Glomerular visceral epithelial cell (primary cell): ENCODE measurements at regions not wholly inside any gene's neighbourhood (a gene's known extent, or its start where the extent isn't known, plus 50 kb on each side); places are given as distances from the start of the nearest gene placed in this dataset.
"Not testable (repeated sequence)": the region's sequence is repeated elsewhere in the genome, so short reads cannot be mapped to it uniquely, and the experiment has no call there.

Experiments used
- DNase-seq: peaks from one replicate; pipeline ENCODE4 v3.0.0-alpha.2; 2016; ENCODE audit errors: extremely low spot score

DNA sequence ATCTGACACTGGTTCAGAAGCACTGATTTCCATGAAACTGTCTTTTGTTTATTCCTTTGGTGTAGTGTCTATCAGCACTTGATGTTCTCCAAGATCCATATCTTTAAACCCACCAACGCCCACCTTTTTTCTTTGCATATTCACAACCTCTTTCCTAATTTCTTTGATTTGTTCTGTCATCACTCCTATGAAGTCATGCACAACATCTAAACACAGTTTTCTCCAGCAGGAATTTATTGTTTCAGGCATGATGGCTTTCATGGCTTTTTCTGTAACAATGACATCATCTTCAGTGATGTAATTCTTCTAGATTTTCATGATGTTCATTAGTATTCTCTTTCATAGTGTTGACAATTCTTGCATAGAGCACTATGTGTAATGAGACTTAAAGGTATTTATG, 219.6 kb upstream of the POU1F1 start:
- no peak for DNase-seq

DNA sequence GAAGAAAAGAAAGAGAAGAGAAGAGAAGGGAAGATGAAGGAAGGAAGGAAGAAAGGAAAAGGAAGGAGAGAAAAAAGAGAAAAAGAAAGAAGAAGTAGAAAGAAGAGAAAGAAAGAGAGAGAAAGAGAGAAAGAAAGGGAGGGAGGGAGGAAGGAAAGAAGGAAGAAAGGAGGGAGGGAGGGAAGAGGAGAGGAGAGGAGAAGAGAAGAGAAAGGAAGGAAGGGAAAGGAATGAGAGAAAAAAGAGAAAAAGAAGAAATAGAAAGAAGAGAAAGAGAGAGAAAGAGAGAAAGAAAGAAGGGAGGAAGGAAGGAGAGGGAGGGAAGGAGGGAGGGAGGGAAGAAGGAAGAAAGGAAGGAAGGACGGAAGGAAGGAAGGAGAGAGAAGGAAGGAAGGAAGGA, 217.9 kb upstream of the POU1F1 start:
- no peak for DNase-seq

DNA sequence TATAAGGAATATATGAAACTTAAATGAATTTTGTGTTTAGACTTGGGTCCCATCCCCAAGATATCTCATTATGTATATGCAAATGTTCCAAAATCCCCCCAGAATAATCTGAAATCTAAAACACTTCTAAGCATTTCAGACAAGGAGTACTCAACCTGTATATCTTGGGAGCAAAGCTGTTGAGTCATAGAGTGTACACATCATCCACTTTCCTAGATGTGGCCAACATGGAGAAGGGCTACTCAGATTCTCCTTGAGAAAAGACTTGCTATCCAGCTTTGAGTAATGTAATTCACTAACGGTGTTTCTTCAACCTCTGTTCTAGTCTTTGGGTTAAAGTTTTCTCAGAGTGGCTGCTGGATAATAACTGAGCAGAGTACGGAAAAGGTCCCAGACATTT, 215.5 kb upstream of the POU1F1 start:
- DNase-seq = no peak

DNA sequence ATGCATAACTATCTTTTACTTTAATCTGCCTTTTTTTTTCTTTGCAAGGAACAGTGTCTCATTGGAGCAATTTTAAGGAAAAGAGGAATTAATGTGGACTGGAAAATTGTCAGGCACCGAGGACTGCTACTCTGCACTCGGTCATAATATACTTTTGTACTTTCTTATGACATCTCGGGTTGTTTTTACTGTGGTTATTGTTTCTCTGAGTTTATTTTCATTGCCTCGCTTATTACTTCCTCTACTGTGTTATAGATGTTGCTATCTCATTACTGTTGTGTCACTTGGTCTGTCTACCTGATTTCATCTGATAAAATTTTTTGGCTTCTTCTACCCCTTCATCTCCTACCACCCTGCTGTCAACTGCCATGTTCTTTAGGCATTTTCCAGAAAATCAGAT, 213.5 kb upstream of the POU1F1 start:
- DNase-seq = no peak

DNA sequence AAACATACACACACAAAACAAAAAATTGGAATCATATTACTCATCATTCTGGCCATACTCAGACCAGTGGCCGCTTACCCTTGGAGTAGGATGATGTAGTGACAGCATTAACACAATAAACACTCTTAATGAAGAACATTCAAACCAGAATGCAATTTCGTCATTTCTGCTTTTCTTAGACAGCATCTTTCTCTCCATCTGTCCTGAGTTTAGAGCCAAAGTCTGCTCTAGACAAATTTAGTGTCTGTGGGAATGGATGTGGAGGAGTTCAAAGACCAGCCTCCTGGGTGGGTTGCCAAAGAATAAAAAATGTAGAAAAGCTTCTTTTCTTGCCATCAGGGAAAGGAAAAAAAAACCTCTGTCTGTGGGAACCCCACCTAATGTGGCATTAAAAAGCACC, 212.4 kb upstream of the POU1F1 start:
- DNase-seq = no peak

DNA sequence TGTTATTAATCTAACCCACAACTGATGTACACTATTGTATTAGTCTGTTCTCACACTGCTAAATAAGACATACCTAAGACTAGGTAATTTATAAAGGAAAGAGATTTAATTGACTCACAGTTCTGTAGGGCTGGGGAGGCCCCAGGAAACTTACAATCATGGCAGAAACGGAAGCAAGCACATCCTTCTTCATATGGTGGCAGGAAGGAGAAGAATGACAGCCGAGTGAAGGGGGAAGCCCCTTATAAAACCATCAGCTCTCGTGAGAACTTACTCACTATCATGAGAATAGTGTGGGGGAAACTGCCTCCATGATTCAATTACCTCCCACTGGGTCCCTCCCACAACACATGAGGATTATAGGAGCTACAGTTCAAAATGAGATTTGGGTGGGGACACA, 210.3 kb upstream of the POU1F1 start:
- DNase-seq = not testable (repeated sequence)

DNA sequence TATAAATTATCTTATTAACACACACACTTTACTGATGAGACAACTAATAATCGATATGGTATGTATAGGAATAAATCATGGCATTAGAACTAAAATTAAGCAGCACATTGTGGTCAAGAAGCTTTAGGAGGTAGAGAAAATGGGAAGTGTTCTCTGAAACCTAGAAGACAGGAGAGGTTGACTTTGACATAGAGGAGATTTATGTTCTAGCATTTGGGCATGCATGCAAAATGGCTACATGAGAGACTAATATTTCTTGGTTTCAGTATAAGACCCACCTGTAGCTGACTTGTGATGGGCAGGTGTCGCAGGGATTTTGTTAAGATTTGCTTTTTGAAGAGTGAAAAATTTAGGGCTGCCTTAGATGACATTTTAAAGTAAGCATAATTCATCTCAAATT, 209.7 kb upstream of the POU1F1 start:
- DNase-seq = no peak

DNA sequence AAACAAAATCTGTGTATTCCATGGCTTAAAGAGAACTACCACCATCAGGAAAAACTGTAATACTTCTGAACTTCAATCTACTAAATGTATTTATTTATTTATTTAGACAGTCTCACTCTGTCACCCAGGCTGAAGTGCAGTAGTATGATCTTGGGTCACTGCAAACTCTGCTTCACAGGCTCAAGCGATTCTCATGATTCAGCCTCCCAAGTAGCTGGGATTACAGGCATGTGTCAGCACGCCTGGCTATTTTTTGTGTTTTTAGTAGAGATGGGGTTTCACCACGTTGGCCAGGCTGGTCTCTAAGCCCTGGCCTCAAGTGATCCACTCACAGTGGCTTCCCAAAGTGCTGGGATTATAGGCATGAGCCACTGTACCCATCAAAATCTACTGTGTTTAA, 202.3 kb upstream of the POU1F1 start:
- no peak for DNase-seq

DNA sequence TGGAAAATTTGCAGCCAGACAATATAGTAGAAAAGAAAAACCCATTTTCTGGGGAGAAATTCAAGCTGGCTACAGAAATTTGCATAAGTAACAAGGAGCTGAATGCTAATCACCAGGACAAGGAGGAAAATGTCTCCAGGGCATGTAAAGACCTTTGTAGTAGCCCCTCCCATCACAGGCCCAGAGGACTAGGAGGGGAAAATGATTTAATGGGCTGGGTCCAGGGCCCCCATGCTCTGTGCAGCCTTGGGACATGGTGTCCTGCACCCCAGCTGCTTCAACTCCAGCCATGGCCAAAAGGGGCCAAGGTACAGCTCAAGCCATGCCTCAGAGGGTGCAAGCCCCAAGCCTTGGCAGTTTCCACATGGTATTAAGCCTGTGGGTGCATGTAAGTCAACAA, 197.6 kb upstream of the POU1F1 start:
- DNase-seq = no peak

DNA sequence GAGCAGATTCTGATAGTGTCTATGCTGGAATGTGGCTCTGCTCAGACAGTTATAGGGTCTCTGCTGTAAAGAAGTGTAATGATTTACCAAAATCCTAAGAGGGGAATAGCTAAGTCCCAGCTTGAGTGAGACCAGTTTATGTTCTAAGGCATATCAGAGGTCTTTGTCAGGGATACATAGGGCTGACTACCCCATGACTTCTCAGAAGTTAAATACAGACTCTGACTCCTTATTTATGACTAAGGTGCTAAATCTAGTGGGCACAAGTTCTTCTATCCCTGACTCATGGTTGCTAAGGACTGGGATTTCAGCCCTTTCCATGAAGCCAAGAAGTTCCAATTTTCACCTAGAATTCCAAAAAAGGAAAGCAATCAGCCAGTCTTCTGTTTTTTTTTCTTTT, 192.6 kb upstream of the POU1F1 start:
- DNase-seq = no peak

DNA sequence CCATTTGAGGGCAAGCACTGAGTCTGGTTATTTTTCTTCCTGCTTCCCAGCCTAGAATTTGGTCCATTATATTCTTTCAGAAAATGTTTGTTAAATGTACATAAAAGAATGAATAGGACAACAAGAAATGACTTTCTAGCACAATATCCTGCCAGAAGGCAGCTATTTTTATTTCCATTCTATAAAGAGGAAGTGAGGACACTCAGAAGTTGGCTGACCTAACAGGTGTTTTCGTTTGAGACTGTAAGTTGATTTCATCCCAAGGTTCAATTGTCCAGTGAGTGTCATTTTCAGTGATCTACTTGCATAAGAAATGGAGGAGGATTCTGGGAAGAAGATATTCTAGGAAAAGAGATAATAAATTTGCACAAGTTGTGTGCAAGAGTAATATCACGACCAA, 191.9 kb upstream of the POU1F1 start:
- DNase-seq = no peak

DNA sequence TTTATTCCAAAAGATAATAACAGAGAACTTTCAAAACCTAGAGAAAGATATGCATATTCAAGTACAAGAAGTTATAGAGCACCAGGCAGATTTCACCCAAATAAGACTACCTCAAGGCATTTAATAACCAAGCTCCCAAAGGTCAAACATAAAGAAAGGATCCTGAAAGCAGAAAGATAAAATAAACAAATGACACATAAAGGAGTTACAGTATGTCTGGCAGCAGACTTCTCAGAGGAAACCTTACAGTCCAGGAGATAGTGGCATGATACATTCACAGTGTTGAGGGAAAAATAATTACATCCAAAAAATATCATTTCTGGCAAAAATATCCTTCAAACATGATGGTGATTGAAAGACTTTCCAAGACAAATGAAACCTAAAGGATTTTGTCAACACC, 185.8 kb upstream of the POU1F1 start:
- DNase-seq = no peak

DNA sequence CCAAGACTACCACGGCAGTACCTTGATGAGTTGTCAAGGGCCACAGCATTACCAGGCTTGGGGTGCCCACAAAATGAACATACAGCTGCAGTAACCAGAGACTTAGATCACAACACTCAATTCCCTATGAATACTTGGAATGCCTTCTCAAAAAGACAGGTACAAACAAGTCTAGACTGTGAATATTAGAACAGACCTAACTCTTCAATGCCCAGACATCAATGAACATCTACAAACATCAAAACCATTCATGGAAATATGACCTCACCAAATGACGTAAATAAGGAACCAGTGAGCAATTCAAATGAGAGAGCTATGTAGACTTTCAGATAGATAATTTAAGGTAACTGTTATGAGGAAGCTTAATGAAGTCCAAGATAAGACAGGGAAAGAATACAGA, 185.1 kb upstream of the POU1F1 start:
- DNase-seq = no peak

DNA sequence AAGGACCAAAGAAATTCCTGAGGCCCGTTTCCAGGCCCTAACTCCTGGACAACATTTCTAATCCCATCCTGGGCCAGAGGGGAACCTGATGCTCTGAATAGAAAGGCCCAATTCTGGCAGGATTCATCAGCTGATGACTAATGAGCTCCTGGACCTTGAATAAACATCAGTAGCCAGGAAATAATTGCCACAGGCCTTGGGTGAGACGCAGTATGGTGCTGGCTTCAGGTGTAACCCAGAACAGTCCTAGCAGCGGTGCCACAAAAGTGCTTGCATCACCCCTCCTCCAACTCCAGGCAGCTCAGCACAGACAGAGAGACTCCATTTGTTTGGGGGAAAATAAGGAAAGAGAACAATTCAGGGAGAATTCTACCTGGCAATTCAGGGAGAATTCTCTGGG, 184.7 kb upstream of the POU1F1 start:
- DNase-seq = no peak

DNA sequence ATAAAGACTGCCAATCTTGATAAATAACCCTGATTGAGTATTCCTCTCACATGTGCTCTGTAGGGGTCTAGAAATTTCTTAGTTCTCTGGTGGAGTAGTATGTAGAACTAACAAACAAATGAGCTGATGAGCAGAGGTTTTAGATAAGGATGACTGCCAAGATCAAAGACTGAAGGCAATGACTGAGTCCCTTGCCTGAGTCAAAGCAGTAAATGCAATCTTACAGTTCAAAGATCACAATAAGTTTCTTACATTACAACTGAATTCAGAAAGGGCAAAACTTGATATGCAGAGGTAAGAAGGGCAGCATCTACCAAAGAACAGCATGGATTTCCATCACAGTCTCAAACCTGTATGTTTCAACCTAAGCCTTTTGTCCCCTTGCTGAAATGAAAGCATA, 172.2 kb upstream of the POU1F1 start:
- no peak for DNase-seq

DNA sequence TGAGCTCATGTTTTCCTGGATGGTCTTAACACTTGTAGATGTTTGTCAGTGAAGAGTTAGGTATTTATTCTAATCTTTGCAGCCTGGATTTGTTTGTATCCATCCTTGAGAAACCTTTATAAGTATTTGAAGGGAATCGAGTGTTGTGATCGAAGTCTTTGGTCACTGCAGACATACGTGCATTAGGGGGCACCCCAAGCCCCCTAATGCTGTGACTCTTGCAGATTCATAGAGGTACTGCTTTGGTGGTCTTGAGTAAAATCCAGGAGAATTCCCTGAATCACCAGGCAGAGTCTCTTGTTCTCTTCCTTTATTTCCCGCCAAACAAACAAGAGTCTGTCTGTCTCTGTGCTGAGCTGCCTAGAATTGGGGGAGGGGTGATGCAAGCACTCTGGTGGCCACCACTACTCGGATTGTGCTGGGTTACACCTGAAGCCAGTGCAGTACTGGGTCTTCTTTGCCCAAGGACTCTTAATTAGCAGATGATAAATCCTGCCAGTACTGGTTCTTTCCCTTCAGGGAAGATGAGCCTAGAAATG, 170.5 kb upstream of the POU1F1 start:
- no peak for DNase-seq

DNA sequence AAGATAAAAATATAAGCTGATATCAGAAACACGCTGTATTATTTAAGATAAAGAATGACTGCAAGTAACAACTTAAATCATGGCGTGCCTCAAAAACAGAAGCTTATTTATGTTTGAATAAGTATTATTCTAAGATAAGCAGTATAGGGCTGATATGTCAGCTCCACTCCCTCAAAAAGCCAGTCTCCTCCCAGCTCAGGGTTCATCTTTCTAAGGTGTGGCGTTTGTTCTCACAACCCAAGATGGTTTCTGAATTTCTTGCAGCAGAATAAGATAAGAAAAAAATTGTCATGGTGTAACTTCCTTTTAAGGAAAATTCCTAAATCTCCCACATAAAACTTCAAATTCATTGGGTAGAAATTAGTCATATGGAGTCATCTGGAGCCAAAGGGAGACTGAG, 166.1 kb upstream of the POU1F1 start:
- no peak for DNase-seq

DNA sequence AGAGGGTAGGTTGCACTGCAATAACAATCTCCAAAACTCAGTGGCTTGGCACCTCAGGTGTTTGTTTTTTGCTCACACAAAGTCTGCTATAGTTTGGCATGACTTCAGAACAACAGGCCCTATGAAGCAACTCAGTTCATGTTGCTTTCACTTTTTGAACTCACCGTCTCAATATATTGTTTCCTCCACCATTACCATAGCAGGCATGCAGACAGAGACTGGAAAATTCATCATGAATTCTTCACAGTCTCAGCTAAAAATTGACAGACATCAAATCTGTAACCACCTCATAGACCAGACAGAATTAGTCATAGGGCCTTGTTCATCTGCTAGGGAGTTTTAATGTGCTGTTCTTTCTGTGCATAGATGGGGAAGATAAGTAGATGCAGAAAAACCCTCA, 161.4 kb upstream of the POU1F1 start:
- peak; percentile 34 for DNase-seq

DNA sequence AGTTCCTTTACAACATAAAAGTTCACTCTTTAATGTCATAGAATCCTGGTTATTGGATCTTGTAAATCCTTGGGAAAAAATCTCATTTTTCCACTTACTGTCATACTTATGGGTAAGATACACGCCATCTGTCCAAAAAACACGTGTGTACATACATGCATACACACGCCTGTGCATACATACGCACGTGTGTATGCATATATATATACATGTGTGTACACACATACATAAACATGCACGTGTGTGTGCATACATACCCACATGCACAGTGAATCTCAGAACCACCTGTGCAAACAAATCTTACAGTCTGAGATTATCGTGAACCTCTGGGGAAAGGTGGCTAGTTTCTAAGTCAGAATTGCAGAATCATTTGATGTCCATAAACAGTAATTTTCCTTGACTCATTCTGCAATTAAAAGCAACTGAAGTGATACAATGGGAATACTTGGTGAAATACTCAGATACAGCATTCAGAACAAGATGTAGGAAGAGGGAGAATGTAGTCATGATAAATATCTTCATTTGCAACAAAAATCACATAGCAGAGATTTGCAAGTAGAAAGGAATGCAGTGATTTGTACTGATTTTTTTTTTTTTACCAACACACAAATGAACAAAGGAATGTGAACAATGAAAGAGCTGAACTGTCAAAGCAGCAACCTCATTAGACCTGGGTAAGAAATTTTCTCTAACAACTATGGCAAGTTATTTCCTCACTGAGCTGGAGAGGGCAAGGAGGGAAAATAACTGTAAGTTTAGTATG, 160.6 kb upstream of the POU1F1 start:
- peak; percentile 8 for DNase-seq

DNA sequence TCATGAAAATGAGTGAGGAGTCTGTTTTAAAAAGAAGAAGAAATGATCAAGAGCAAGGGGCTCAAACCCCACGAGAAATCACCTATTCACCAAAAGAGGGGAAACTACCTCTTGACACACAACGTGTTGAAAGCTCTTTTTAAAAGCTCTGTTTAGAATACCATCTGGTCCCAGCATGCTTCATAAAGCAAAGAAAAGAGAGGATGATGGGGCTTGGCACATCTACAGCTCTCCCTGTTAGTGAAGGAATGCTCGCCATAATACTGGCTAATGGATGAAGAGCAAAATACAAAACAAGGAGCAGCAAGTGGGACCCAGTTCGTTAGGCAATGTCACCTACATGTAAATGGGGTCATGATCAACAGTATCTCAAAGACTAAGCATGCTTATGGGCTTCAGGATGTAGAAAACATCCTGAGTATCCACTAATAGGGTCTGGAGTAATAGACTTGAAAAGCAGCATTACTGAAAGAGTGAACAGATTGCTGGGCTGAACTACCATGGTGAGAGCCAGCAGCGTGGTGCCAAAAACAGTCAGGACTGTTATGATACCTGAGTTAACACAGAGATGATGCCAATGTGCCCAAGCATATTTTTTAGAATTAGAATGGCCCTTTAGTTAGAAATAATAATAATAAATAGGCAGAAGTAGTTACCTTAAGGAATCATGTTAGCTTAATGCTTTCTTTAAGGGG, 159.7 kb upstream of the POU1F1 start:
- no peak for DNase-seq

DNA sequence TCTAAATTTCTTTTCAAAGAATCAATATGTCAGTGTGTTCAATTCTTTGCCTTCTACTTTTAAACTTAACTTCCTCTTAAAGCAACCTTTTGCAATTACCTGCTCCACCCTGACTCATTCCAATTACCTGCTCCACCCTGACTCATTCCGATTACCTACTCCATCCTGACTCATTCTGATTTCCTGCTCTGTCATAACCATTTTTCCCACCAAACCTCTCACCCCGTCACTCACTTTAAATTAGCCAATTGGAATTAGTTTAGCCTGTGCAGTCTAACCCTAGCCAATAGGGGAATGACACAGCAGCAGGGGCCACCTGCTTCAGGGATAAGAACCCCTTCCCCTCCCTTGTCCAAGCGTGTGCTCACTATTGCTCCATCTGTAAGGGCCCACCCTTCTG, 157.1 kb upstream of the POU1F1 start:
- DNase-seq = not testable (repeated sequence)

DNA sequence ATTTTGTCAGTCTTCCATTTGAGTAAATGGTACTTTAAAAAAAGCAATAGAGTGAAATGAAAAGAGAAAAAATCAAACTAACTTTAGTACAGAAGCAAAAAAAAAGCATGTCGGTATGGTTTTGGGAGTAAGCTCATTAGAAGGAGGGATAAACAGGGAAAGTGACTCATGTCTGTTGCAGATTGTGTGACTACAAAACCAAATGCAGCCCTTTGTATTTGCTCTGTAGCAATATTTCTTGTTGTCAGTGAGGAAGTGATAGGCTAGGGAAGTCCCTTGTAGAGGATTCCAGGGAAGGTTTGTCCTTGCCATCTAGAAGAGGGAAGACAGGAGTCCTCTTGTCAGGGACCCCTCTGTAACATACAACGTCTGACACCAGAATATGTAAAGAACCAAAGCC, 150.5 kb upstream of the POU1F1 start:
- DNase-seq = no peak

DNA sequence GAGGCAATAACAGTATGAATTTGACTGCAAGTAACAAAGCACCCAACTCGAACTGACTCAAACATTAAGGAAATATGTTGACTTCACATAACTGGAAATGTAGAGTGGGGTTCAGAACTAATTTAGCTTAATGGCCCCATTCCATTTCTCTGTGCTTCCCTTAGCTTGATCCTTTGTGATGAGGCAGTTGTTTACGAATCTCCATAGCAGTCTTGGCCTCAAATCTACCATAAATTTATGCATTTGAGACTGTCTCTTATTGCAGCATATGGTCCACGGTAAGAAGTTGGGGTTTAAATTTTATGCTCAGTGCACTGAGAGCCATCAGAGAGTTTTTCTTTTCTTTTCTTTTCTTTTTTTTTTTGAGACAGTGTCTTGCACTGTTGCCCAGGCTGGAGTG, 148.7 kb upstream of the POU1F1 start:
- no peak for DNase-seq

DNA sequence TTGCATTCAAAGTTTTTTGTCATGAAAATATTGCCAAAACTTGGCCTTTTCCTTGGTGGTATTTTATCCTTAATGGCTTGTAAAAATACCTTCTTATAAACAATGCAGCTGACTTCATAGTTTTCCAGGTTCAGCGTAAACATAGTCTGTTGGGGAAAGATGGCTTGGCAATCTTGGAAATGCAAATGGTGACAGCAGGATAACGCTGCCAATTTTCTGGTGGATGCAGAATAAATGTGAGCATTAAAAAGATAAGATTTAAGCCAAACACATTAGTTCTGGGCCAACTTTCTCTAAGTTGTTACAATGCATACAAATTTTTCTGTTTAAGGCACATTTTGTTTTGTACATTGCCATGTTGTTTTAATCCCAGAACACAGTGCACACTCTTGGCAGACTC, 147.0 kb upstream of the POU1F1 start:
- no peak for DNase-seq
